Astrocyte (in vitro differentiated cells and primary cell): ENCODE measurements at regions not wholly inside any gene's neighbourhood (a gene's known extent, or its start where the extent isn't known, plus 50 kb on each side); places are given as distances from the start of the nearest gene placed in this dataset.

Source experiments
- CTCF ChIP-seq: IDR thresholded peaks from 2 replicates; pipeline ENCODE4 v1.5.1; 2011; ENCODE audit warnings: low read depth, mild to moderate bottlenecking, inconsistent platforms, low read length, moderate library complexity; ENCODE audit not compliant: insufficient read depth
- EZH2 ChIP-seq: IDR thresholded peaks from 2 replicates; pipeline ENCODE4 v1.6.1; 2012; ENCODE audit warnings: mild to moderate bottlenecking, low read length, inconsistent platforms; ENCODE audit not compliant: insufficient read depth

- TF ChIP-seq EZH2, result no peak
- TF ChIP-seq CTCF, result peak; percentile 22
Observed at GRCh38 chr6:48476257-48476656, 365.3 kb upstream of the PTCHD4 start.
